Ishikawa (cell line): ENCODE measurements at regions not wholly inside any gene's neighbourhood (a gene's known extent, or its start where the extent isn't known, plus 50 kb on each side); places are given as distances from the start of the nearest gene placed in this dataset.

ENCODE experiments used
- CEBPB ChIP-seq: IDR thresholded peaks from 2 replicates; pipeline ENCODE4 v1.6.1; 2012
- EGR1 ChIP-seq: IDR thresholded peaks from 2 replicates; pipeline ENCODE4 v1.6.1; 2012
- EP300 ChIP-seq: IDR thresholded peaks from 2 replicates; pipeline ENCODE4 v1.6.1; 2012; ENCODE audit warnings: borderline replicate concordance
- FOXM1 ChIP-seq: IDR thresholded peaks from 2 replicates; pipeline ENCODE4 v1.6.1; 2012; ENCODE audit warnings: low read depth, borderline replicate concordance
- MAX ChIP-seq: IDR thresholded peaks from 2 replicates; pipeline ENCODE4 v1.6.1; 2012
- RAD21 ChIP-seq: IDR thresholded peaks from 2 replicates; pipeline ENCODE4 v1.6.1; 2012; ENCODE audit warnings: low read depth
- TEAD4 ChIP-seq: IDR thresholded peaks from 2 replicates; pipeline ENCODE4 v1.6.1; 2012
- YY1 ChIP-seq: IDR thresholded peaks from 2 replicates; pipeline ENCODE4 v1.6.1; 2012; ENCODE audit warnings: low read depth
- TF ChIP-seq, protein P1 (sequence below): IDR thresholded peaks from 2 replicates; pipeline ENCODE4 v1.6.1; 2012; ENCODE audit warnings: low read depth, mild to moderate bottlenecking

DNA sequence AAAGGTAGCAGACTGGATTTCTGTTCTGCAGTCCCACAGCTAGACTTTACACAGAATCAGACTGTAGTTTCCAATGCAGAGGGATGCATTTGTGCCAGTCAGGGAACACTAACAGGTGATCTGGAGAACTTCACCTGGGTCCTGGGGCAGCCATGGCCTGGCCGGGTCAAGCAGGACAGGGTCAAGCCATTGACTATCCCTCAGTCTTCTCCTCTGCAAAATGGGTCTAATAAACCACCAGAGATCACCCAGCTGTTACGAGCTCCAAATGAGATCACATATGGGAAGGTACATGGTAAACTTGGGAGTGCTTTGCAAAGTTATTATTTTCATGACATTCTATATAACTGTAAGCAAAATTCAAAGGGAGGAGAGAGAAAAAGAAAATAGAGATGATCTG lies 294.1 kb downstream of the CDCA7 start:
- TF ChIP-seq RAD21 (no peak), FOXM1 (no peak), EGR1 (no peak), TEAD4 (no peak), MAX (no peak), YY1 (no peak), CEBPB (no peak), EP300 (no peak)
- TF ChIP-seq, protein P1, sequence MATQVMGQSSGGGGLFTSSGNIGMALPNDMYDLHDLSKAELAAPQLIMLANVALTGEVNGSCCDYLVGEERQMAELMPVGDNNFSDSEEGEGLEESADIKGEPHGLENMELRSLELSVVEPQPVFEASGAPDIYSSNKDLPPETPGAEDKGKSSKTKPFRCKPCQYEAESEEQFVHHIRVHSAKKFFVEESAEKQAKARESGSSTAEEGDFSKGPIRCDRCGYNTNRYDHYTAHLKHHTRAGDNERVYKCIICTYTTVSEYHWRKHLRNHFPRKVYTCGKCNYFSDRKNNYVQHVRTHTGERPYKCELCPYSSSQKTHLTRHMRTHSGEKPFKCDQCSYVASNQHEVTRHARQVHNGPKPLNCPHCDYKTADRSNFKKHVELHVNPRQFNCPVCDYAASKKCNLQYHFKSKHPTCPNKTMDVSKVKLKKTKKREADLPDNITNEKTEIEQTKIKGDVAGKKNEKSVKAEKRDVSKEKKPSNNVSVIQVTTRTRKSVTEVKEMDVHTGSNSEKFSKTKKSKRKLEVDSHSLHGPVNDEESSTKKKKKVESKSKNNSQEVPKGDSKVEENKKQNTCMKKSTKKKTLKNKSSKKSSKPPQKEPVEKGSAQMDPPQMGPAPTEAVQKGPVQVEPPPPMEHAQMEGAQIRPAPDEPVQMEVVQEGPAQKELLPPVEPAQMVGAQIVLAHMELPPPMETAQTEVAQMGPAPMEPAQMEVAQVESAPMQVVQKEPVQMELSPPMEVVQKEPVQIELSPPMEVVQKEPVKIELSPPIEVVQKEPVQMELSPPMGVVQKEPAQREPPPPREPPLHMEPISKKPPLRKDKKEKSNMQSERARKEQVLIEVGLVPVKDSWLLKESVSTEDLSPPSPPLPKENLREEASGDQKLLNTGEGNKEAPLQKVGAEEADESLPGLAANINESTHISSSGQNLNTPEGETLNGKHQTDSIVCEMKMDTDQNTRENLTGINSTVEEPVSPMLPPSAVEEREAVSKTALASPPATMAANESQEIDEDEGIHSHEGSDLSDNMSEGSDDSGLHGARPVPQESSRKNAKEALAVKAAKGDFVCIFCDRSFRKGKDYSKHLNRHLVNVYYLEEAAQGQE: no peak
